ENCODE measurements at regions not wholly inside any gene's neighbourhood (a gene's known extent, or its start where the extent isn't known, plus 50 kb on each side); places are given as distances from the start of the nearest gene placed in this dataset.

DNA sequence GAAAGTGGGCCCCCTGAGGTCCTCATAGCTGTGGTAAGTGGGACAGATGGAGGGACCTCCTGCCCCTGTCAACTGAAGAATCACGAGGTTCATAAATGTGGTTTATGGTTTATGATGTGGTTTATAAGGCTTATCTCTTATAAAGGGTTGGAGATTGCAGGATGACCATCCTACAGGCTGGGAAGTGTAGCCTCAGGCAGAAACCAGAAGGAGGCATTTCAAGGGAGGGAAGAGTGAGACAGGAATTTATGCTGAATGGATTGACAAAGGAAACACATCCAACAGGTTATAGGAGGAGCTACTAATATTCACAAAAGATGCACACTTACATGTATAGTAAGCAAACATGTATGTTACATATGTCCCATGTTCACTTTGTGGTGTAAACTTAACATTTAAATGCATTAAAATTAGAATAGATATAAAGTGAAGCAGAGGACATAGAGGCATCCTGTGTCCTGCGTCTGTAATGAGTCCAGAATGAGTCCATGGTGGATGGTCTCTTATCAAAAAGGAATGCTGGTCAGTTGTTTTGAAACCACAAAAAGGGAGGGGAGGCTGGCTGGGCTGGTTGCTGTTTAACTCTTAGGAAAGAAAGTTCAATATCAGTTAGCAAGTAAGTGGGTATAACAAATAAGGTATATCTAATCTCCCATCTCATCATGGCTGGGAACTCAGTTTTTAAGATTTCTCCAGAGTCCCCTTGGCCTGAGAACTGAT is 149.0 kb upstream of the RMST start:
- Histone ChIP-seq H3K36me3 (ENCODE audit: insufficient read depth, low read length) (no peaks in the 10 kb centered on the region), H3K9ac (ENCODE audit: low read length) (no peak overlapping the region), H3K27me3 (ENCODE audit: insufficient read depth, low read length) (no peaks in the 10 kb centered on the region), H3K4me1 (ENCODE audit: insufficient read depth, low read length) (no peaks in the 10 kb centered on the region), H3K4me3 (ENCODE audit: insufficient read depth, low read depth, low read length) (no peak overlapping the region), H3K79me2 (ENCODE audit: insufficient read depth, low read length) (no peaks in the 10 kb centered on the region), H3K4me2 (ENCODE audit: low read length) (no peak overlapping the region), H3K9me3 (ENCODE audit: insufficient read depth, low read depth, low read length) (no peaks in the 10 kb centered on the region), H3K27ac (ENCODE audit: low read depth, low read length) (no peak overlapping the region), H4K20me1 (ENCODE audit: insufficient read depth, low read length) (no peaks in the 10 kb centered on the region), H2AFZ (ENCODE audit: low read depth, low read length) (no peak overlapping the region)
- Mint-ChIP-seq H3K27ac (ENCODE audit: unreplicated experiment) (peak overlapping the region; percentile 34), H3K36me3 (ENCODE audit: low read depth, unreplicated experiment) (no peaks in the 10 kb centered on the region), H3K27me3 (ENCODE audit: low read depth, unreplicated experiment) (peaks cover 13% of the 10 kb centered on the region), H3K4me1 (ENCODE audit: low read depth, unreplicated experiment) (peaks cover 10% of the 10 kb centered on the region), H3K9me3 (ENCODE audit: unreplicated experiment) (peaks cover 4% of the 10 kb centered on the region), H3K4me3 (ENCODE audit: unreplicated experiment) (no peak overlapping the region)
- FAIRE-seq (no peak), DNase-seq (ENCODE audit: low read depth) (peak; percentile 22)
- no peak for TF ChIP-seq EZH2 (IDR thresholded peaks at IDR 0.05; ENCODE audit: insufficient read depth, low read length)

DNA sequence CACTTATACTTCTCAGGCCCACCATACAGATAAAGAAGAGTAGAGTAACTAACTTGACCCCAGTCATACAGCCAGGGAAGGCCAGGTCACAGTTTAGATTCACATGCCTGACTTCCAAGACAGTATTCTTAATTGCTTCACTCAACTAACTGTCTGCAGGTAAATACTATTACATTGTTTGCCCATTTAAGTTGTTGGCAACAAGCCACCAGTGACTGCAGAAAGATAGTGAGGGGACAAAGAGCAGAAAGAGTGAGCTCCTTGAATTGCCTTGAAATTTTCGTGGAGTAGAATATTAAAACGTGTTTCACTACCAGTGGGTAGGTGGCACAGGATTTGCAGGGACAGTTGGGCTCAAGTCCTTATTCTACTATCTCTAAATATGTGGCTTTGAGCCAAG is 146.3 kb upstream of the RMST start:
- TF ChIP-seq EZH2 (IDR thresholded peaks at IDR 0.05; ENCODE audit: insufficient read depth, low read length): no peak
- TF ChIP-seq, protein P1, sequence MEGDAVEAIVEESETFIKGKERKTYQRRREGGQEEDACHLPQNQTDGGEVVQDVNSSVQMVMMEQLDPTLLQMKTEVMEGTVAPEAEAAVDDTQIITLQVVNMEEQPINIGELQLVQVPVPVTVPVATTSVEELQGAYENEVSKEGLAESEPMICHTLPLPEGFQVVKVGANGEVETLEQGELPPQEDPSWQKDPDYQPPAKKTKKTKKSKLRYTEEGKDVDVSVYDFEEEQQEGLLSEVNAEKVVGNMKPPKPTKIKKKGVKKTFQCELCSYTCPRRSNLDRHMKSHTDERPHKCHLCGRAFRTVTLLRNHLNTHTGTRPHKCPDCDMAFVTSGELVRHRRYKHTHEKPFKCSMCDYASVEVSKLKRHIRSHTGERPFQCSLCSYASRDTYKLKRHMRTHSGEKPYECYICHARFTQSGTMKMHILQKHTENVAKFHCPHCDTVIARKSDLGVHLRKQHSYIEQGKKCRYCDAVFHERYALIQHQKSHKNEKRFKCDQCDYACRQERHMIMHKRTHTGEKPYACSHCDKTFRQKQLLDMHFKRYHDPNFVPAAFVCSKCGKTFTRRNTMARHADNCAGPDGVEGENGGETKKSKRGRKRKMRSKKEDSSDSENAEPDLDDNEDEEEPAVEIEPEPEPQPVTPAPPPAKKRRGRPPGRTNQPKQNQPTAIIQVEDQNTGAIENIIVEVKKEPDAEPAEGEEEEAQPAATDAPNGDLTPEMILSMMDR (IDR thresholded peaks at IDR 0.05; ENCODE audit: insufficient read depth, low read depth, low read length): no peak
- H3K79me2 ChIP-seq (ENCODE audit: insufficient read depth, low read length): no peaks in the 10 kb centered on the region
- DNase-seq (ENCODE audit: low read depth) (no peak), FAIRE-seq (no peak)
- H3K27ac ChIP-seq (ENCODE audit: low read depth, low read length): no peak overlapping the region
- H3K9me3 ChIP-seq (ENCODE audit: insufficient read depth, low read depth, low read length): no peaks in the 10 kb centered on the region
- no peaks in the 10 kb centered on the region for H3K27me3 ChIP-seq (ENCODE audit: insufficient read depth, low read length)
- H4K20me1 ChIP-seq (ENCODE audit: insufficient read depth, low read length): no peaks in the 10 kb centered on the region
- Mint-ChIP-seq H3K27me3 (ENCODE audit: low read depth, unreplicated experiment) (peaks cover 14% of the 10 kb centered on the region), H3K4me3 (ENCODE audit: unreplicated experiment) (no peak overlapping the region), H3K4me1 (ENCODE audit: low read depth, unreplicated experiment) (peaks cover 10% of the 10 kb centered on the region), H3K36me3 (ENCODE audit: low read depth, unreplicated experiment) (no peaks in the 10 kb centered on the region), H3K27ac (ENCODE audit: unreplicated experiment) (no peak overlapping the region), H3K9me3 (ENCODE audit: unreplicated experiment) (peaks cover 5% of the 10 kb centered on the region)
- H3K36me3 ChIP-seq (ENCODE audit: insufficient read depth, low read length): no peaks in the 10 kb centered on the region
- H2AFZ ChIP-seq (ENCODE audit: low read depth, low read length): no peak overlapping the region
- H3K4me1 ChIP-seq (ENCODE audit: insufficient read depth, low read length): no peaks in the 10 kb centered on the region
- no peak overlapping the region for H3K9ac ChIP-seq (ENCODE audit: low read length)
- no peak overlapping the region for H3K4me3 ChIP-seq (ENCODE audit: insufficient read depth, low read depth, low read length)
- H3K4me2 ChIP-seq (ENCODE audit: low read length): no peak overlapping the region

DNA sequence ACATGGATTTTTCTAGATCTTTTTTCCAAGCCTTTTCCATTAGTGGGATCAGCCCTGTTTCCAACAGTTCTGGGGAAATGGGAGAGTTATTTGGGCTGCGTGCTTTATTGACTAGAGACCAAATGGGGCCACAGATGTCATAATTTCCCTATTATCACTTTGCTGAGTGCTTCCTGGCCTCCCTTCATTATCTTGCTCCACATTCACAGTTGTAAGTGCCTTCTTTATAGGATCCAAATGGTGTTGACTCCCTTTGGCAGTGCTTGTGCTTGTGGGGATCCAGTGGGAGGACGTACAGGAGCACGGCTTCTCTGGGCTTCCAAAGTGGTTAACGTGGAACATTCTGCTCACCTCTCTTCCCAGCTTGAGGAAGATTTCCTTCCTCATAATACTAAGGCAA is 141.0 kb upstream of the RMST start:
- no peak overlapping the region for H3K27ac ChIP-seq (ENCODE audit: low read depth, low read length)
- no peaks in the 10 kb centered on the region for H3K27me3 ChIP-seq (ENCODE audit: insufficient read depth, low read length)
- no peaks in the 10 kb centered on the region for H3K4me1 Mint-ChIP-seq (ENCODE audit: low read depth, unreplicated experiment)
- peaks cover 29% of the 10 kb centered on the region for H3K27me3 Mint-ChIP-seq (ENCODE audit: low read depth, unreplicated experiment)
- H3K4me3 ChIP-seq (ENCODE audit: insufficient read depth, low read depth, low read length): no peak overlapping the region
- H3K36me3 ChIP-seq (ENCODE audit: insufficient read depth, low read length): no peaks in the 10 kb centered on the region
- H3K36me3 Mint-ChIP-seq (ENCODE audit: low read depth, unreplicated experiment): no peaks in the 10 kb centered on the region
- H3K27ac Mint-ChIP-seq (ENCODE audit: unreplicated experiment): no peak overlapping the region
- H3K79me2 ChIP-seq (ENCODE audit: insufficient read depth, low read length): no peaks in the 10 kb centered on the region
- TF ChIP-seq, protein P1 (IDR thresholded peaks at IDR 0.05; ENCODE audit: insufficient read depth, low read depth, low read length): no peak
- TF ChIP-seq EZH2 (IDR thresholded peaks at IDR 0.05; ENCODE audit: insufficient read depth, low read length): no peak
- H3K4me3 Mint-ChIP-seq (ENCODE audit: unreplicated experiment): no peak overlapping the region
- no peak overlapping the region for H3K9ac ChIP-seq (ENCODE audit: low read length)
- DNase-seq (ENCODE audit: low read depth) (no peak), FAIRE-seq (no peak)
- no peaks in the 10 kb centered on the region for H3K9me3 ChIP-seq (ENCODE audit: insufficient read depth, low read depth, low read length)
- H3K4me1 ChIP-seq (ENCODE audit: insufficient read depth, low read length): no peaks in the 10 kb centered on the region
- no peak overlapping the region for H3K4me2 ChIP-seq (ENCODE audit: low read length)
- H2AFZ ChIP-seq (ENCODE audit: low read depth, low read length): no peak overlapping the region
- no peaks in the 10 kb centered on the region for H4K20me1 ChIP-seq (ENCODE audit: insufficient read depth, low read length)
- H3K9me3 Mint-ChIP-seq (ENCODE audit: unreplicated experiment): peaks cover 2% of the 10 kb centered on the region
